GM12892 (cell line): ENCODE measurements at regions not wholly inside any gene's neighbourhood (a gene's known extent, or its start where the extent isn't known, plus 50 kb on each side); places are given as distances from the start of the nearest gene placed in this dataset.

Experiments used
- POLR2A ChIP-seq: IDR thresholded peaks from 2 replicates; pipeline ENCODE4 v1.6.1; 2011; ENCODE audit warnings: low read depth, low read length, control low read depth
- POLR2AphosphoS5 ChIP-seq: IDR thresholded peaks from 2 replicates; pipeline ENCODE4 v1.6.1; 2011; ENCODE audit warnings: low read depth, low read length, control low read depth
- TAF1 ChIP-seq: IDR thresholded peaks from 2 replicates; pipeline ENCODE4 v1.6.1; 2011; ENCODE audit warnings: low read depth, mild to moderate bottlenecking, control low read depth, low read length, borderline replicate concordance

DNA sequence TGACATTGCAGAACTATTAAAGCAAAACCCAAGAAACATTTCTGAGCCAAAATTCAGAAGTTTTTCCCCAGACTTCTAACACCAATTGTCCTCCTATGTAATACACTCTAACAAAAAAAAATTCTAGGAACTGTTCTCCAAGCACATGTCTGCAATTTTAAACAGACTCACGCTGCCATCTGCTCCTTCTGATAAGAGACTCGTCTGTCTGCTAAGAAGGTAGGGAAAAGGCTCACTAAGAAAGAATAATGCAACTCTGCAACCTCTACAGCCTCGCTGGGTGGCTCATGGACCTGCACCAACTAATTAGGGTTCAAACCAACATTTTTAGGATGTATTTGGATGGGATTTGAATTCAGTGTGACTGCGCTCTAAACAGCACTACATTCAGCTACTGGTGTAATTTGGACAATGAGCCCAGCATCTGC, 366.5 kb downstream of the DSC3 start:
- no peak for TF ChIP-seq TAF1
- no peak for TF ChIP-seq POLR2A
- TF ChIP-seq POLR2AphosphoS5: no peak
